Loucy (cell line): ENCODE measurements at regions not wholly inside any gene's neighbourhood (a gene's known extent, or its start where the extent isn't known, plus 50 kb on each side); places are given as distances from the start of the nearest gene placed in this dataset.

Experiments used
- H2AFZ ChIP-seq: fragments of 200-600 bp; sonication (generic); 2 replicates; pipeline ENCODE4 v1.6.0; 2016; ENCODE audit warnings: antibody characterized with exemption, mild to moderate bottlenecking, low read length, moderate library complexity
- H3F3A ChIP-seq: fragments of 200-600 bp; 2 replicates; pipeline ENCODE4 v1.6.0; 2016; ENCODE audit warnings: antibody characterized with exemption, low read depth, mild to moderate bottlenecking
- H3K27me3 ChIP-seq: fragments of 200-600 bp; sonication (generic); 2 replicates; pipeline ENCODE4 v1.6.1; 2014; ENCODE audit warnings: low read length, mild to moderate bottlenecking; ENCODE audit not compliant: insufficient read depth, poor library complexity, severe bottlenecking
- H3K36me3 ChIP-seq: fragments of 200-600 bp; sonication (generic); 2 replicates; pipeline ENCODE4 v1.6.1; 2016; ENCODE audit warnings: low read length; ENCODE audit not compliant: insufficient read depth
- H3K4me1 ChIP-seq: fragments of 200-600 bp; sonication (generic); 2 replicates; pipeline ENCODE4 v1.5.1; 2014; ENCODE audit warnings: low read length, mild to moderate bottlenecking; ENCODE audit not compliant: insufficient read depth, poor library complexity, severe bottlenecking
- H3K4me2 ChIP-seq: fragments of 200-600 bp; sonication (generic); 2 replicates; pipeline ENCODE4 v1.6.0; 2014; ENCODE audit warnings: antibody characterized with exemption, low read length, low read depth, mild to moderate bottlenecking; ENCODE audit not compliant: poor library complexity, severe bottlenecking
- H3K4me3 ChIP-seq: fragments of 200-600 bp; sonication (generic); 2 replicates; pipeline ENCODE4 v1.5.1; 2014; ENCODE audit warnings: low read length, mild to moderate bottlenecking, mixed read lengths; ENCODE audit not compliant: poor library complexity, severe bottlenecking
- H3K79me2 ChIP-seq: fragments of 200-600 bp; sonication (generic); 2 replicates; pipeline ENCODE4 v1.6.1; 2014; ENCODE audit warnings: low read length; ENCODE audit not compliant: insufficient read depth
- H3K9ac ChIP-seq: fragments of 200-600 bp; sonication (generic); 2 replicates; pipeline ENCODE4 v1.6.0; 2014; ENCODE audit warnings: mild to moderate bottlenecking, low read depth, low read length, moderate library complexity; ENCODE audit not compliant: poor library complexity, severe bottlenecking
- H3K9me2 ChIP-seq: fragments of 200-600 bp; sonication (generic); replicated peaks from 2 replicates; pipeline ENCODE4 v1.6.1; 2016; ENCODE audit warnings: low read depth, low read length, mixed read lengths
- H3K9me3 ChIP-seq: fragments of 200-600 bp; sonication (generic); 2 replicates; pipeline ENCODE4 v1.6.1; 2014; ENCODE audit warnings: mild to moderate bottlenecking, antibody characterized with exemption, low read length, low read depth; ENCODE audit not compliant: insufficient read depth
- H4K20me1 ChIP-seq: fragments of 200-600 bp; sonication (generic); 2 replicates; pipeline ENCODE4 v1.6.0; 2014; ENCODE audit warnings: antibody characterized with exemption, low read length, mild to moderate bottlenecking; ENCODE audit not compliant: insufficient read depth, poor library complexity, severe bottlenecking
- CTCF ChIP-seq: fragments of 200-600 bp; sonication (generic); conservative IDR thresholded peaks from 2 replicates; pipeline ENCODE4 v1.5.1; 2014; ENCODE audit warnings: mild to moderate bottlenecking, antibody characterized with exemption, low read length
- EZH2phosphoT487 ChIP-seq: fragments of 200-600 bp; IDR thresholded peaks from 2 replicates; pipeline ENCODE4 v1.6.1; 2018; ENCODE audit warnings: antibody characterized with exemption, mild to moderate bottlenecking, moderate library complexity, borderline replicate concordance

- no peak overlapping the region for H3K9ac ChIP-seq
- H3K4me3 ChIP-seq, result no peak overlapping the region
- no peaks in the 10 kb centered on the region for H3K4me1 ChIP-seq
- H3K4me2 ChIP-seq, result no peak overlapping the region
- no peak overlapping the region for H2AFZ ChIP-seq
- no peak for TF ChIP-seq EZH2phosphoT487
- no peak for TF ChIP-seq CTCF
- no peaks in the 10 kb centered on the region for H3F3A ChIP-seq
- H3K27me3 ChIP-seq, result no peaks in the 10 kb centered on the region
- H4K20me1 ChIP-seq, result no peaks in the 10 kb centered on the region
- H3K9me2 ChIP-seq, result no peaks in the 10 kb centered on the region
- H3K9me3 ChIP-seq, result no peaks in the 10 kb centered on the region
- no peaks in the 10 kb centered on the region for H3K79me2 ChIP-seq
- H3K36me3 ChIP-seq, result no peaks in the 10 kb centered on the region
Observed at GRCh38 chr11:81852896-81853295, 880.8 kb downstream of the FAM181B start.

- H3K36me3 ChIP-seq, result no peaks in the 10 kb centered on the region
- H3K9me3 ChIP-seq, result no peaks in the 10 kb centered on the region
- H2AFZ ChIP-seq, result no peak overlapping the region
- no peaks in the 10 kb centered on the region for H3K27me3 ChIP-seq
- H3K4me1 ChIP-seq, result no peaks in the 10 kb centered on the region
- no peaks in the 10 kb centered on the region for H3F3A ChIP-seq
- H3K9ac ChIP-seq, result no peak overlapping the region
- H3K9me2 ChIP-seq, result no peaks in the 10 kb centered on the region; the same call in 1 of the 2 replicates
- no peak overlapping the region for H3K4me3 ChIP-seq
- no peaks in the 10 kb centered on the region for H4K20me1 ChIP-seq
- H3K79me2 ChIP-seq, result no peaks in the 10 kb centered on the region
- no peak overlapping the region for H3K4me2 ChIP-seq
- TF ChIP-seq CTCF (no peak), EZH2phosphoT487 (no peak)
Observed at GRCh38 chr11:81840380-81840779, 893.3 kb downstream of the FAM181B start.

- Histone ChIP-seq H3K9me2 (no peaks in the 10 kb centered on the region; the same call in 1 of the 2 replicates), H3K9me3 (no peaks in the 10 kb centered on the region), H2AFZ (no peak overlapping the region), H4K20me1 (no peaks in the 10 kb centered on the region), H3K4me1 (no peaks in the 10 kb centered on the region), H3F3A (no peaks in the 10 kb centered on the region), H3K27me3 (no peaks in the 10 kb centered on the region), H3K9ac (no peak overlapping the region), H3K4me3 (no peak overlapping the region), H3K79me2 (no peaks in the 10 kb centered on the region), H3K36me3 (no peaks in the 10 kb centered on the region), H3K4me2 (no peak overlapping the region)
- TF ChIP-seq EZH2phosphoT487 (no peak), CTCF (no peak)
Observed at GRCh38 chr11:81839976-81840375, 893.7 kb downstream of the FAM181B start.
